CD4-positive, alpha-beta T cell (primary cell): ENCODE measurements at regions not wholly inside any gene's neighbourhood (a gene's known extent, or its start where the extent isn't known, plus 50 kb on each side); places are given as distances from the start of the nearest gene placed in this dataset.

Experiments
- ATAC-seq: fragments of 200-7000 bp; cut with Tn5 transposase; one replicate; pipeline ENCODE4 v1.10.0; 2022; ENCODE audit warnings: mild to moderate bottlenecking; ENCODE audit not compliant: poor library complexity
- CTCF ChIA-PET: fragments of 350-600 bp; sonication (Branson Sonifier 250); formaldehyde crosslinking; loops from one replicate; lab custom pipeline; 2021; ENCODE audit warnings: antibody characterized with exemption, inconsistent platforms; lab: Charles Lee
- POLR2A ChIA-PET: fragments of 350-600 bp; sonication (Branson Sonifier 250); formaldehyde crosslinking; loops from one replicate; lab custom pipeline; 2021; ENCODE audit warnings: antibody characterized with exemption, inconsistent platforms; lab: Charles Lee
- DNase-seq, 14 experiments: peaks; one replicate each; pipeline ENCODE4 v3.0.0-alpha.2; 2013 to 2020; ENCODE audit warnings: mixed read lengths in 2 of 14
- H3K27ac ChIP-seq, 2 donors: one replicate each; pipeline versions ENCODE4 v1.5.1 to v1.7.0; 2013; ENCODE audit warnings: low read length in 2 of 2, low read depth in 1 of 2, mild to moderate bottlenecking in 1 of 2
- H3K27me3 ChIP-seq, 2 experiments: 1 replicate in 1 of 2; 2 replicates in 1 of 2; pipeline versions ENCODE4 v1.6.1 to v1.7.0; 2013; ENCODE audit warnings: low read length in 2 of 2, control low read depth in 1 of 2, mild to moderate bottlenecking in 1 of 2, moderate library complexity in 1 of 2; ENCODE audit not compliant: insufficient read depth in 2 of 2, control insufficient read depth in 1 of 2
- H3K36me3 ChIP-seq: one replicate; pipeline ENCODE4 v1.6.1; 2013; ENCODE audit warnings: low read length, control low read depth; ENCODE audit not compliant: insufficient read depth
- H3K4me1 ChIP-seq: one replicate; pipeline ENCODE4 v1.6.1; 2013; ENCODE audit warnings: low read length, control low read depth; ENCODE audit not compliant: insufficient read depth
- H3K4me3 ChIP-seq: one replicate; pipeline ENCODE4 v1.5.1; 2013; ENCODE audit warnings: mild to moderate bottlenecking, low read length, moderate library complexity
- H3K9me3 ChIP-seq, 2 experiments: 1 replicate in 1 of 2; 2 replicates in 1 of 2; pipeline versions ENCODE4 v1.6.1 to v1.7.0; 2013; ENCODE audit warnings: low read length in 2 of 2, mild to moderate bottlenecking in 2 of 2, control low read depth in 1 of 2, moderate library complexity in 1 of 2; ENCODE audit not compliant: control insufficient read depth in 1 of 2, insufficient read depth in 1 of 2
- H3K27ac Mint-ChIP-seq: one replicate; pipeline ENCODE4 v1.8.0; 2020; ENCODE audit warnings: mixed read lengths
- H3K27me3 Mint-ChIP-seq: one replicate; pipeline ENCODE4 v1.8.0; 2021; ENCODE audit warnings: mixed read lengths
- H3K36me3 Mint-ChIP-seq: one replicate; pipeline ENCODE4 v1.8.0; 2021; ENCODE audit warnings: low read depth, mixed read lengths
- H3K4me1 Mint-ChIP-seq: one replicate; pipeline ENCODE4 v1.8.0; 2021; ENCODE audit warnings: low read depth, mixed read lengths
- H3K4me3 Mint-ChIP-seq: one replicate; pipeline ENCODE4 v1.8.0; 2020; ENCODE audit warnings: mild to moderate bottlenecking, mixed read lengths
- H3K9me3 Mint-ChIP-seq: one replicate; pipeline ENCODE4 v1.8.0; 2020; ENCODE audit warnings: mixed read lengths
- CTCF ChIP-seq: fragments of 200-600 bp; IDR thresholded peaks from one replicate; pipeline ENCODE4 v1.8.0; 2022; ENCODE audit warnings: antibody characterized with exemption, mild to moderate bottlenecking
- intact Hi-C, 2 experiments: fragments of 100-400 bp; cut with DNase I in 1 of 2; cut with micrococcal nuclease in 1 of 2; formaldehyde crosslinking; loops; one replicate each; pipeline versions ENCODE4 v1.15.1 to v1.9.0; 2023 to 2025; cut with DNase I, micrococcal nuclease

GRCh38 chr4:167469436-167469835 lies 235.1 kb upstream of the SPOCK3 start:
- ChIA-PET CTCF (no interaction called here), POLR2A (no interaction called here)
- Histone ChIP-seq H3K4me3 (no peak overlapping the region), H3K4me1 (no peaks in the 10 kb centered on the region), H3K9me3 (no peaks in the 10 kb centered on the region), H3K27ac (no peak overlapping the region), H3K36me3 (no peaks in the 10 kb centered on the region), H3K27me3 (no peaks in the 10 kb centered on the region)
- ATAC-seq (no peak), DNase-seq (no peak)
- intact Hi-C loops, result no loop called here
- peaks cover 4% of the 10 kb centered on the region for H3K9me3 Mint-ChIP-seq
- no peaks in the 10 kb centered on the region for H3K4me1 Mint-ChIP-seq
- H3K36me3 Mint-ChIP-seq, result no peaks in the 10 kb centered on the region
- H3K27ac Mint-ChIP-seq, result no peak overlapping the region
- H3K4me3 Mint-ChIP-seq, result no peak overlapping the region
- no peaks in the 10 kb centered on the region for H3K27me3 Mint-ChIP-seq
- no peak for TF ChIP-seq CTCF

GRCh38 chr4:167475951-167476350 lies 241.7 kb upstream of the SPOCK3 start:
- intact Hi-C loops, result no loop called here
- H3K27me3 ChIP-seq, result no peaks in the 10 kb centered on the region
- no peak for TF ChIP-seq CTCF
- no peaks in the 10 kb centered on the region for H3K4me1 Mint-ChIP-seq
- no peak overlapping the region for H3K27ac ChIP-seq
- no peaks in the 10 kb centered on the region for H3K27me3 Mint-ChIP-seq
- H3K4me3 Mint-ChIP-seq, result no peak overlapping the region
- no peaks in the 10 kb centered on the region for H3K4me1 ChIP-seq
- H3K9me3 Mint-ChIP-seq, result peaks cover 11% of the 10 kb centered on the region
- ATAC-seq, result no peak
- ChIA-PET CTCF (no interaction called here), POLR2A (no interaction called here)
- peaks cover 0 to 4% of the 10 kb centered on the region in 2 experiments for H3K9me3 ChIP-seq
- no peaks in the 10 kb centered on the region for H3K36me3 ChIP-seq
- no peak for DNase-seq
- no peaks in the 10 kb centered on the region for H3K36me3 Mint-ChIP-seq
- no peak overlapping the region for H3K27ac Mint-ChIP-seq
- no peak overlapping the region for H3K4me3 ChIP-seq

GRCh38 chr4:167492007-167492406 lies 257.7 kb upstream of the SPOCK3 start:
- ChIA-PET POLR2A (no interaction called here), CTCF (no interaction called here)
- H3K27me3 Mint-ChIP-seq, result no peaks in the 10 kb centered on the region
- no peak overlapping the region for H3K4me3 ChIP-seq
- peaks cover 13% of the 10 kb centered on the region for H3K9me3 Mint-ChIP-seq
- intact Hi-C loops, result no loop called here
- H3K9me3 ChIP-seq, result no peaks in the 10 kb centered on the region
- DNase-seq (no peak), ATAC-seq (no peak)
- no peaks in the 10 kb centered on the region for H3K27me3 ChIP-seq
- H3K4me1 ChIP-seq, result no peaks in the 10 kb centered on the region
- H3K4me1 Mint-ChIP-seq, result no peaks in the 10 kb centered on the region
- no peak overlapping the region for H3K27ac Mint-ChIP-seq
- TF ChIP-seq CTCF, result no peak
- no peak overlapping the region for H3K4me3 Mint-ChIP-seq
- no peaks in the 10 kb centered on the region for H3K36me3 ChIP-seq
- no peaks in the 10 kb centered on the region for H3K36me3 Mint-ChIP-seq
- no peak overlapping the region for H3K27ac ChIP-seq
